C4-2B (cell line): ENCODE measurements at regions not wholly inside any gene's neighbourhood (a gene's known extent, or its start where the extent isn't known, plus 50 kb on each side); places are given as distances from the start of the nearest gene placed in this dataset.

Experiments
- ZFX ChIP-seq: fragments of 450-650 bp; IDR thresholded peaks from 2 replicates; pipeline ENCODE4 v1.6.1; 2017
- TF ChIP-seq, protein P1 (sequence below): fragments of 450-650 bp; conservative IDR thresholded peaks from 2 replicates; pipeline ENCODE4 v1.5.1; 2017; ENCODE audit warnings: mild to moderate bottlenecking

DNA sequence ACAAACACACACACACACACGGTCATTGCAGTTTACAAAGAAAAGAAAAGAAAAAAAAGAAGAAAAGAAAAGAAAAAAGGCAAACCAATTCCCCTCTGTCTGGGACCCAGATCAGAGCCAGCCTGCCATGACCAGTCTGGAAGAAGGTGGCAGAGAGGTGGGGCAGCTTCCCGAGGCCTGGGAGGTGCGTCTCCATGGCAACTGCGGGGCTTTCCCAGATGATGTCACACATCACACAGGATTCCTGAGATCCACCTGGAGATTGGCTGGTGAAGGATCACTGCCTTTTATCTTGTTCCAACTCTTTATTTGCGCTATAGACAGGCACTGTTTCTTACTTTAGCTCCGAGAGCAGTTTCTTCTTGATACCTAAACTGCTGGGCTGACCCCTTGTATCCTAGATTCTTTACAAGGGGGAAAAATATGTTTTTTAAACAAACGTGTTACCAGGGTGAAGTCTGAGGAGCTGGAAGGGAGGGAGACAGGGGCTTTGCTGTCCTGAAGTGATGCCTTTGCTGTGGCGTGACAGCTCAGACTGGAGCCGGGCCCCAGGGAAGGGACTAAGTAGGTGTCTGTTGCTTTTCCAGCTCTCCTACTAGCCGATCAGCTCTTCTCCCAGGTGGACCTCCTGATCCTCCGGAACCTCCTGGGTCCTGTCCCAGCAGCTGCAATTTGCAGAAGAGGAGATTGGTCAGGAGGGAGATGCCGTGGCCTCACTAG lies 298.5 kb downstream of the KLF6 start:
- TF ChIP-seq, protein P1, sequence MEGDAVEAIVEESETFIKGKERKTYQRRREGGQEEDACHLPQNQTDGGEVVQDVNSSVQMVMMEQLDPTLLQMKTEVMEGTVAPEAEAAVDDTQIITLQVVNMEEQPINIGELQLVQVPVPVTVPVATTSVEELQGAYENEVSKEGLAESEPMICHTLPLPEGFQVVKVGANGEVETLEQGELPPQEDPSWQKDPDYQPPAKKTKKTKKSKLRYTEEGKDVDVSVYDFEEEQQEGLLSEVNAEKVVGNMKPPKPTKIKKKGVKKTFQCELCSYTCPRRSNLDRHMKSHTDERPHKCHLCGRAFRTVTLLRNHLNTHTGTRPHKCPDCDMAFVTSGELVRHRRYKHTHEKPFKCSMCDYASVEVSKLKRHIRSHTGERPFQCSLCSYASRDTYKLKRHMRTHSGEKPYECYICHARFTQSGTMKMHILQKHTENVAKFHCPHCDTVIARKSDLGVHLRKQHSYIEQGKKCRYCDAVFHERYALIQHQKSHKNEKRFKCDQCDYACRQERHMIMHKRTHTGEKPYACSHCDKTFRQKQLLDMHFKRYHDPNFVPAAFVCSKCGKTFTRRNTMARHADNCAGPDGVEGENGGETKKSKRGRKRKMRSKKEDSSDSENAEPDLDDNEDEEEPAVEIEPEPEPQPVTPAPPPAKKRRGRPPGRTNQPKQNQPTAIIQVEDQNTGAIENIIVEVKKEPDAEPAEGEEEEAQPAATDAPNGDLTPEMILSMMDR = no peak
- TF ChIP-seq ZFX = no peak
